ENCODE measurements at regions not wholly inside any gene's neighbourhood (a gene's known extent, or its start where the extent isn't known, plus 50 kb on each side); places are given as distances from the start of the nearest gene placed in this dataset.

GRCh38 chr4:130479020-130479419 is 1383.1 kb downstream of the C4orf33 start:
- no peaks in the 10 kb centered on the region for H3K36me3 Mint-ChIP-seq (ENCODE audit: low read depth)
- no peaks in the 10 kb centered on the region for H3K27me3 Mint-ChIP-seq (ENCODE audit: low read depth)
- no peaks in the 10 kb centered on the region for H3K9me3 Mint-ChIP-seq (ENCODE audit: low read depth)
- no peaks in the 10 kb centered on the region for H3K4me1 Mint-ChIP-seq (ENCODE audit: low read depth)
- no peak overlapping the region for H3K27ac Mint-ChIP-seq (ENCODE audit: unreplicated experiment)
- TF ChIP-seq, protein P1, sequence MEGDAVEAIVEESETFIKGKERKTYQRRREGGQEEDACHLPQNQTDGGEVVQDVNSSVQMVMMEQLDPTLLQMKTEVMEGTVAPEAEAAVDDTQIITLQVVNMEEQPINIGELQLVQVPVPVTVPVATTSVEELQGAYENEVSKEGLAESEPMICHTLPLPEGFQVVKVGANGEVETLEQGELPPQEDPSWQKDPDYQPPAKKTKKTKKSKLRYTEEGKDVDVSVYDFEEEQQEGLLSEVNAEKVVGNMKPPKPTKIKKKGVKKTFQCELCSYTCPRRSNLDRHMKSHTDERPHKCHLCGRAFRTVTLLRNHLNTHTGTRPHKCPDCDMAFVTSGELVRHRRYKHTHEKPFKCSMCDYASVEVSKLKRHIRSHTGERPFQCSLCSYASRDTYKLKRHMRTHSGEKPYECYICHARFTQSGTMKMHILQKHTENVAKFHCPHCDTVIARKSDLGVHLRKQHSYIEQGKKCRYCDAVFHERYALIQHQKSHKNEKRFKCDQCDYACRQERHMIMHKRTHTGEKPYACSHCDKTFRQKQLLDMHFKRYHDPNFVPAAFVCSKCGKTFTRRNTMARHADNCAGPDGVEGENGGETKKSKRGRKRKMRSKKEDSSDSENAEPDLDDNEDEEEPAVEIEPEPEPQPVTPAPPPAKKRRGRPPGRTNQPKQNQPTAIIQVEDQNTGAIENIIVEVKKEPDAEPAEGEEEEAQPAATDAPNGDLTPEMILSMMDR (IDR thresholded peaks at IDR 0.05), result no peak
- H3K4me3 Mint-ChIP-seq (ENCODE audit: unreplicated experiment), result no peak overlapping the region
- no peak for DNase-seq (ENCODE audit: low spot score)

DNA sequence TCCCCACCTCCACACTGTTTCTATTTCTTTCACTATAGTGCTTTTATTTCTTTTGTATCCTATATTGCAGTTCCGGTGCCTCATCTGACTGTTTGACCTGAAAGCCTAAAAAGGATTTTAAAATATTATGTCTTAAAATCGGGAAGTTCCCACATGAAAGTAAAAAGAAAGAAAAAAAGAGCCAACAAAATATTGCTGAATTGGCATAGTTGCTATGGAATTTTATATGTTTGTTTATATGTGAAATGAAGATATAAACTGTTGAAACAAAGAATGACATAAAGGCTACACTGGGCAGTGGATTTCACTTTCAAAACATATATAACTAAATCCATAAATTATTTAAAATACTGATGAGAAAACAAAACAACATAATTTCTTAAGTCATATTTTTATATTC is 1383.7 kb downstream of the C4orf33 start:
- Mint-ChIP-seq H3K36me3 (ENCODE audit: low read depth) (no peaks in the 10 kb centered on the region), H3K4me1 (ENCODE audit: low read depth) (no peaks in the 10 kb centered on the region), H3K27me3 (ENCODE audit: low read depth) (no peaks in the 10 kb centered on the region), H3K4me3 (ENCODE audit: unreplicated experiment) (no peak overlapping the region), H3K27ac (ENCODE audit: unreplicated experiment) (no peak overlapping the region), H3K9me3 (ENCODE audit: low read depth) (no peaks in the 10 kb centered on the region)
- TF ChIP-seq, protein P1 (IDR thresholded peaks at IDR 0.05), result no peak
- DNase-seq (ENCODE audit: low spot score), result no peak

DNA sequence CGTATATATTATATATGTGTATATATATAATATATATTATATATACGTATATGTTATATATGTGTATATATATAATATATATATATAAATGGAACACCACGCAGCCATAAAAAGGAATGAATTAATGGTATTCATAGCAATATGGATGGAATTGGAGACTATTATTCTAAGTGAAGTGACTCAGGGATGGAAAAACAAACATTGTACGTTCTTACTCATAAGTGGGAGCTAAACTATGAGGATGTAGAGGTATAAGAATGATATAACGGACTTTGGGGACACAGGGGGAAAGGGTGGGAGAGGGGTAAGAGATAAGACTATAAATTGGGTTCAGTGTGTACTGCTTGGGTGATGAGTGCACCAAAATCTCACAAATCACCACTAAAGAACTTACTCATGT is 1388.9 kb downstream of the C4orf33 start:
- H3K27ac Mint-ChIP-seq (ENCODE audit: unreplicated experiment), result no peak overlapping the region

GRCh38 chr4:130485371-130485770 is 1389.4 kb downstream of the C4orf33 start:
- Mint-ChIP-seq H3K9me3 (ENCODE audit: low read depth) (no peaks in the 10 kb centered on the region), H3K4me1 (ENCODE audit: low read depth) (peaks cover 12% of the 10 kb centered on the region), H3K36me3 (ENCODE audit: low read depth) (no peaks in the 10 kb centered on the region), H3K27me3 (ENCODE audit: low read depth) (no peaks in the 10 kb centered on the region), H3K4me3 (ENCODE audit: unreplicated experiment) (no peak overlapping the region), H3K27ac (ENCODE audit: unreplicated experiment) (no peak overlapping the region)
- DNase-seq (ENCODE audit: low spot score), result no peak
- TF ChIP-seq, protein P1 (IDR thresholded peaks at IDR 0.05), result no peak

More for the DNA sequence above, 1388.9 kb downstream of the C4orf33 start:
- Mint-ChIP-seq H3K4me3 (ENCODE audit: unreplicated experiment) (no peak overlapping the region), H3K36me3 (ENCODE audit: low read depth) (no peaks in the 10 kb centered on the region), H3K9me3 (ENCODE audit: low read depth) (no peaks in the 10 kb centered on the region), H3K4me1 (ENCODE audit: low read depth) (peaks cover 12% of the 10 kb centered on the region), H3K27me3 (ENCODE audit: low read depth) (no peaks in the 10 kb centered on the region)
- TF ChIP-seq, protein P1 (IDR thresholded peaks at IDR 0.05), result no peak
- no peak for DNase-seq (ENCODE audit: low spot score)

DNA sequence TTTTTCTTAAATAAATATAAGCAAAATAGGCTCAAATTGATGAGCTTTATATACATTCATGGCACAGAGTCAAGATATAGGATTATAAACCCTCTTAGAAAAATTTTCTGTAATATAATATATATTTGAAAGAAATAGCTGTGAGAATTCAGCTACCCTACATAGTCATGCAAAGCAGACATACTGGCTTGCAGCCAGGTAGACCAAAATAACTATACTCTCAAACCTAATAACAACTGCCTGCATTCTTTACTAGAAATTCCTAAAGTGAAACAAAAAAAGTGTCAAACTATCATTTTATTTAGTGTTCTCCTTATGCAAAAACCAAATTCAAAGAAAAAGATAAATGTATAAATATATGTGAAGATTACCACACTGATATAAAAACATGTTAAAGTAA is 1390.2 kb downstream of the C4orf33 start:
- H3K9me3 Mint-ChIP-seq (ENCODE audit: low read depth), result no peaks in the 10 kb centered on the region
- no peaks in the 10 kb centered on the region for H3K27me3 Mint-ChIP-seq (ENCODE audit: low read depth)
- TF ChIP-seq, protein P1 (IDR thresholded peaks at IDR 0.05), result no peak
- no peak overlapping the region for H3K27ac Mint-ChIP-seq (ENCODE audit: unreplicated experiment)
- no peaks in the 10 kb centered on the region for H3K36me3 Mint-ChIP-seq (ENCODE audit: low read depth)
- no peak for DNase-seq (ENCODE audit: low spot score)
- peaks cover 12% of the 10 kb centered on the region for H3K4me1 Mint-ChIP-seq (ENCODE audit: low read depth)
- H3K4me3 Mint-ChIP-seq (ENCODE audit: unreplicated experiment), result no peak overlapping the region

All from chondrocyte (in vitro differentiated cells).